Fibroblast of skin of scalp (primary cell): ENCODE measurements at regions not wholly inside any gene's neighbourhood (a gene's known extent, or its start where the extent isn't known, plus 50 kb on each side); places are given as distances from the start of the nearest gene placed in this dataset.
A peak's percentile ranks its signal among the peaks of the same experiment; 100 is the strongest.

Experiments
- DNase-seq: peaks from one replicate; pipeline ENCODE4 v3.0.0-alpha.2; 2013

GRCh38 chr15:94924057-94924456 lies 692.7 kb downstream of the MCTP2 start:
- DNase-seq, result no peak

GRCh38 chr15:94924971-94925598 lies 693.7 kb downstream of the MCTP2 start:
- no peak for DNase-seq

- DNase-seq, result no peak
These were observed 694.3 kb downstream of the MCTP2 start for GRCh38 chr15:94925680-94926079.

GRCh38 chr15:94927003-94927402 lies 695.6 kb downstream of the MCTP2 start:
- no peak for DNase-seq

- DNase-seq, result no peak
These were observed 697.9 kb downstream of the MCTP2 start for GRCh38 chr15:94929282-94929681.

- DNase-seq, result no peak
These were observed 699.1 kb downstream of the MCTP2 start for GRCh38 chr15:94930441-94930840.

- DNase-seq, result no peak
These were observed 699.6 kb downstream of the MCTP2 start for GRCh38 chr15:94930960-94931359.

GRCh38 chr15:94934440-94934839 lies 703.1 kb downstream of the MCTP2 start:
- no peak for DNase-seq

GRCh38 chr15:94937242-94937641 lies 705.9 kb downstream of the MCTP2 start:
- no peak for DNase-seq

GRCh38 chr15:94943888-94944287 lies 712.5 kb downstream of the MCTP2 start:
- no peak for DNase-seq

GRCh38 chr15:94951538-94951937 lies 720.2 kb downstream of the MCTP2 start:
- peak; percentile 0 for DNase-seq

GRCh38 chr15:94963953-94964352 lies 732.6 kb downstream of the MCTP2 start:
- no peak for DNase-seq

GRCh38 chr15:94965593-94965992 lies 734.2 kb downstream of the MCTP2 start:
- no peak for DNase-seq

GRCh38 chr15:94968133-94968532 lies 736.8 kb downstream of the MCTP2 start:
- no peak for DNase-seq

GRCh38 chr15:94970096-94970495 lies 738.7 kb downstream of the MCTP2 start:
- DNase-seq, result no peak

GRCh38 chr15:94970802-94971201 lies 739.4 kb downstream of the MCTP2 start:
- no peak for DNase-seq

- DNase-seq, result no peak
These were observed 741.0 kb downstream of the MCTP2 start for GRCh38 chr15:94972314-94972713.

- no peak for DNase-seq
These were observed 755.7 kb downstream of the MCTP2 start for GRCh38 chr15:94987085-94987484.

GRCh38 chr15:94991718-94992117 lies 760.4 kb downstream of the MCTP2 start:
- no peak for DNase-seq

GRCh38 chr15:95009635-95010034 lies 778.3 kb downstream of the MCTP2 start:
- DNase-seq, result no peak

- no peak for DNase-seq
These were observed 782.0 kb downstream of the MCTP2 start for GRCh38 chr15:95013381-95013780.

GRCh38 chr15:95016511-95017229 lies 785.3 kb downstream of the MCTP2 start:
- no peak for DNase-seq

- no peak for DNase-seq
These were observed 786.4 kb downstream of the MCTP2 start for GRCh38 chr15:95017666-95018328.
